ENCODE measurements at regions not wholly inside any gene's neighbourhood (a gene's known extent, or its start where the extent isn't known, plus 50 kb on each side); places are given as distances from the start of the nearest gene placed in this dataset.
A peak's percentile ranks its signal among the peaks of the same experiment; 100 is the strongest.

DNA sequence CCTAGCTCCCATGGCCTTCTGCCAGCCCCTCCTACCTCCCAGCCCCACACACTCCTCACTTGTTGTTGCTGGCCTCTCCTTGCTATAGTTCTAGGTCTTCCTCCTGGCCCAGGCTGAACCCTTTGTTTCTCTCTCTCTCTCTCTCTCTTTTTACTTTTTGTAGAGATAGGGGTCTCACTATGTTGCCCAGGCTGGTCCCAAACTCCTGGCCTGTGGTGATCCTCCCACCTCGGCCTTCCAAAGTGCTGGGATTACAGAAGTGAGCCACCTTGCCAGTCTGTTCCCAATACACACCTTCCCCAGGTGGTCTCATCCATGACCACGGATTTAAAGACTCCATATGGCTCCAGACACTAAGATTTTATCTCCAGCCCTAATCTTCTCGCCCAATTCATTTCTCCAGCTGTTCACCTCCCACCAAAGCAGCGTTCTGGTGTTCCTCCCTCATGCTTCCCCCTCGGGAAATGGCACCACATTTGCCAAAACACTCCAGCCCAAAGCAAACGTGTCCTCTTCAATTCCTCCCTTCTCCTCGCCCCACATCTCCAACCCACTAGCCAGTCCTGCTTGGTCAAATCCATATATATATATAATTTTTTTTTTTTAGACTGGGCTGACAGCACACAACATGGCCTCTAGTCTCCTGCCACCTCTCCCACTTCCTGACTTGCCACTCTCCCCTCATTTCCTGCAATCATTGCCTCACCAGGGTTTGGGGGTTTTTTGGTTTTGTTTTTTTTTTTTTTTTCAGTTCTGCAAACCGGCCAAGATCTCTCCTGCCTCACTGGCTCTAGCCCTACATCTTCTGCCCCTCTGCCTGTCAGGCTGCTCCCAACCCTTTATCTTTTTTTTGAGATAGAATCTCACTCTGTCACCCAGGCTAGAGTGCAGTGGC lies 104.4 kb downstream of the NCR2 start:
- no peak overlapping the region for H3K4me3 ChIP-seq (ENCODE audit: low read length)
- peaks cover 33 to 39% of the 10 kb centered on the region in 2 donors for H3K4me1 Mint-ChIP-seq
- H3K27ac Mint-ChIP-seq, result peak overlapping the region; percentile 69 to 74
- H3K36me3 Mint-ChIP-seq, result no peaks in the 10 kb centered on the region
- no peaks in the 10 kb centered on the region for H3K9me3 Mint-ChIP-seq
- TF ChIP-seq, protein P1, sequence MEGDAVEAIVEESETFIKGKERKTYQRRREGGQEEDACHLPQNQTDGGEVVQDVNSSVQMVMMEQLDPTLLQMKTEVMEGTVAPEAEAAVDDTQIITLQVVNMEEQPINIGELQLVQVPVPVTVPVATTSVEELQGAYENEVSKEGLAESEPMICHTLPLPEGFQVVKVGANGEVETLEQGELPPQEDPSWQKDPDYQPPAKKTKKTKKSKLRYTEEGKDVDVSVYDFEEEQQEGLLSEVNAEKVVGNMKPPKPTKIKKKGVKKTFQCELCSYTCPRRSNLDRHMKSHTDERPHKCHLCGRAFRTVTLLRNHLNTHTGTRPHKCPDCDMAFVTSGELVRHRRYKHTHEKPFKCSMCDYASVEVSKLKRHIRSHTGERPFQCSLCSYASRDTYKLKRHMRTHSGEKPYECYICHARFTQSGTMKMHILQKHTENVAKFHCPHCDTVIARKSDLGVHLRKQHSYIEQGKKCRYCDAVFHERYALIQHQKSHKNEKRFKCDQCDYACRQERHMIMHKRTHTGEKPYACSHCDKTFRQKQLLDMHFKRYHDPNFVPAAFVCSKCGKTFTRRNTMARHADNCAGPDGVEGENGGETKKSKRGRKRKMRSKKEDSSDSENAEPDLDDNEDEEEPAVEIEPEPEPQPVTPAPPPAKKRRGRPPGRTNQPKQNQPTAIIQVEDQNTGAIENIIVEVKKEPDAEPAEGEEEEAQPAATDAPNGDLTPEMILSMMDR (IDR thresholded peaks at IDR 0.05), result no peak
- ATAC-seq (peak; percentile 79 to 94 (median 89)), DNase-seq (peak in 1 of 2 donors; percentile 74)
- WGBS (ENCODE audit: insufficient coverage), result 36% methylated on average over 7 of the region's 8 CpGs
- H3K36me3 ChIP-seq (ENCODE audit: control insufficient read depth, insufficient read depth, low read length), result no peaks in the 10 kb centered on the region
- H3K4me1 ChIP-seq (ENCODE audit: control insufficient read depth, insufficient read depth, low read length), result peaks cover 53% of the 10 kb centered on the region
- peaks cover 31% of the 10 kb centered on the region for H3K27me3 ChIP-seq (ENCODE audit: control insufficient read depth, insufficient read depth, low read length)
- peak overlapping the region; percentile 48 for H3K27ac ChIP-seq (ENCODE audit: low read length)
- H3K27me3 Mint-ChIP-seq (ENCODE audit: low read depth in 2 of 2), result peaks cover 70 to 74% of the 10 kb centered on the region in 2 donors
- intact Hi-C loops (cut with micrococcal nuclease), result loop anchor here (10.0 kb wide), 1 partner anchor 105 kb away; the partner anchor contains the start of gene NCR2
- no peaks in the 10 kb centered on the region for H3K9me3 ChIP-seq (ENCODE audit: control insufficient read depth, insufficient read depth, low read length)
- peak overlapping the region; percentile 74 for H3K4me3 Mint-ChIP-seq

DNA sequence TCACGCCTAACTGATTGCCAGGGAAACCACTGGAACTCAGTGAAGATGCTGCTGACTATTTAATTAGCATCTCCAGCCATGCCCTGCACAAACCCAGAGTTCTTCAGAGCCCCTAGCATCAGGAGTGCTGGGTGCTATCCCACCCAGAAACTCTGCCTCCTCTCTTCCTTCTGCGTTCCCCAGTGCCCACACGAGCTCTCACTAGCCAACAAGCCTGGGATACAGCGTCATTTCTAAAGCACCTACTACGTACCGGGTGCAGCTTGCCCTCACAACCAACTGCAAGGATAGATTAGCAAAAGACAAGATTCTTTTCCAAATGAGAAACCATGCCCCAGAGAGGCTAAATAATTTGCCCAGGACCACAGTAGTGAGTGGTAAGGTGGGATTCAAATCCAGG lies 105.2 kb upstream of the FOXP4 start:
- WGBS (ENCODE audit: insufficient coverage), result 97% methylated on average over 6 of the region's 6 CpGs
- ATAC-seq (no peak), DNase-seq (no peak)
- Mint-ChIP-seq H3K27me3 (ENCODE audit: low read depth in 2 of 2) (peaks cover 74 to 76% of the 10 kb centered on the region in 2 donors), H3K4me3 (peak overlapping the region; percentile 74), H3K4me1 (peaks cover 33 to 39% of the 10 kb centered on the region in 2 donors), H3K27ac (peak overlapping the region; percentile 69 to 74), H3K36me3 (no peaks in the 10 kb centered on the region), H3K9me3 (no peaks in the 10 kb centered on the region)
- no peaks in the 10 kb centered on the region for H3K36me3 ChIP-seq (ENCODE audit: control insufficient read depth, insufficient read depth, low read length)
- H3K27me3 ChIP-seq (ENCODE audit: control insufficient read depth, insufficient read depth, low read length), result peaks cover 34% of the 10 kb centered on the region
- no peak overlapping the region for H3K4me3 ChIP-seq (ENCODE audit: low read length)
- TF ChIP-seq, protein P1 (IDR thresholded peaks at IDR 0.05), result no peak
- no peaks in the 10 kb centered on the region for H3K9me3 ChIP-seq (ENCODE audit: control insufficient read depth, insufficient read depth, low read length)
- intact Hi-C loops (cut with micrococcal nuclease), result loop anchor here (10.0 kb wide), 1 partner anchor 106 kb away; the partner anchor contains the start of gene NCR2
- H3K4me1 ChIP-seq (ENCODE audit: control insufficient read depth, insufficient read depth, low read length), result peaks cover 53% of the 10 kb centered on the region
- peak overlapping the region; percentile 15 for H3K27ac ChIP-seq (ENCODE audit: low read length)

DNA sequence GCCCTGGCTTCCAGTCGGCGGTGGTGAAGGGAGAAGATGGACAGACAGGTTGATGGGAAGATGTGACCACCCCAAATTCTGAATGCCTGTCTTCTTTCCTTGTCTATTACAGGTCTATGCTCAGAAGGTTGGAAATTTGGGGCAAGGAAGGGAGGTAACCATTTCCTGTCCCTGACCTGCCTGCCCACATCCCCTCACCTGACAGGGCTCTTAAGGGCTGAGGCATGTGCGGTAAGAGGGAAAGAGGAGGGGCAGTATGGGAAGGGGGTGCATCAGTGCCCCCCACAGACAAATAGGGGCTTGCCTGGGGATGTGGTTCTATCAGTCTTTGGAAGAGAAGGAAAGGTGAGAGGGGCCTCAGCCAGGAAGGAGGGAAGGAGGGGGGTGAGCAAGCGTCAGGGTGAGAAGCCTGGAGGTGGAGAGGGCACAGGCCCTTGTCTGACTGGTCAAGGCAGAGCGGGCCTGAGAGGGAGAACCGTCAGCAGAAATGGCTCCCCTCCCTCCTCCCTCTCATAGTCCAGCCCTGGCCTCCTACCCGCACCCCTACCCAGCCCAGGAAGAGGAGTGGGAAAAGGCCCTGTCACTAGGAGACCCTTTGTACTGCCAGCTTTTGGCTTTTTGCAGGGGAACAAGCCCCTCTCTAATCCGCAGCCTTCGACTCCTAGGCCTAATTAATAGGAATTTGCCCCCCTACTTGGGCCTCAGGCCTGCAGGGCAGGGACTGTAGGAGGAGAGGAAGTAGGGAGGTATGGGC lies 104.4 kb upstream of the FOXP4 start:
- Histone ChIP-seq H3K9me3 (ENCODE audit: control insufficient read depth, insufficient read depth, low read length) (no peaks in the 10 kb centered on the region), H3K27ac (ENCODE audit: low read length) (peak overlapping the region; percentile 51), H3K36me3 (ENCODE audit: control insufficient read depth, insufficient read depth, low read length) (no peaks in the 10 kb centered on the region), H3K4me1 (ENCODE audit: control insufficient read depth, insufficient read depth, low read length) (peaks cover 53% of the 10 kb centered on the region), H3K4me3 (ENCODE audit: low read length) (no peak overlapping the region), H3K27me3 (ENCODE audit: control insufficient read depth, insufficient read depth, low read length) (peaks cover 34% of the 10 kb centered on the region)
- intact Hi-C loops (cut with micrococcal nuclease), result loop anchor here (10.0 kb wide), 1 partner anchor 107 kb away; the partner anchor contains the start of gene NCR2
- peaks cover 33 to 39% of the 10 kb centered on the region in 2 donors for H3K4me1 Mint-ChIP-seq
- H3K27ac Mint-ChIP-seq, result peak overlapping the region in 1 of 2 donors; percentile 69
- TF ChIP-seq, protein P1 (IDR thresholded peaks at IDR 0.05), result no peak
- DNase-seq (peak in 1 of 2 donors; percentile 42), ATAC-seq (no peak)
- peak overlapping the region; percentile 37 for H3K4me3 Mint-ChIP-seq
- H3K27me3 Mint-ChIP-seq (ENCODE audit: low read depth in 2 of 2), result peaks cover 77 to 78% of the 10 kb centered on the region in 2 donors
- H3K36me3 Mint-ChIP-seq, result no peaks in the 10 kb centered on the region
- no peaks in the 10 kb centered on the region for H3K9me3 Mint-ChIP-seq
- 68% methylated on average over 9 of the region's 9 CpGs for WGBS (ENCODE audit: insufficient coverage)

Measured in natural killer cell (primary cell).